ENCODE measurements at regions not wholly inside any gene's neighbourhood (a gene's known extent, or its start where the extent isn't known, plus 50 kb on each side); places are given as distances from the start of the nearest gene placed in this dataset.

- TF ChIP-seq POLR2A (IDR thresholded peaks at IDR 0.05; ENCODE audit: low read depth, low read length) (no peak), ELK1 (IDR thresholded peaks at IDR 0.05; ENCODE audit: borderline replicate concordance, low read depth, low read length) (no peak), RFX5 (IDR thresholded peaks at IDR 0.05; ENCODE audit: low read depth, low read length) (no peak), CTCF (conservative IDR thresholded peaks at IDR 0.05; ENCODE audit: low read depth, low read length) (no peak), FOS (IDR thresholded peaks at IDR 0.05; ENCODE audit: low read depth, low read length) (no peak), MAFK (IDR thresholded peaks at IDR 0.05; ENCODE audit: low read depth, low read length) (no peak), CHD1 (IDR thresholded peaks at IDR 0.05; ENCODE audit: low read depth, low read length) (no peak), BHLHE40 (IDR thresholded peaks at IDR 0.05; ENCODE audit: low read depth, low read length) (no peak), RAD21 (IDR thresholded peaks at IDR 0.05; ENCODE audit: low read length) (no peak), USF2 (IDR thresholded peaks at IDR 0.05; ENCODE audit: low read depth, low read length) (no peak), CEBPB (IDR thresholded peaks at IDR 0.05; ENCODE audit: low read depth, low read length) (no peak), SMC3 (IDR thresholded peaks at IDR 0.05; ENCODE audit: low read depth, low read length) (no peak), RCOR1 (IDR thresholded peaks at IDR 0.05; ENCODE audit: insufficient replicate concordance, low read length) (no peak), MXI1 (IDR thresholded peaks at IDR 0.05; ENCODE audit: borderline replicate concordance, low read depth, low read length) (no peak)
Measured at GRCh38 chr4:79833857-79834256, 239.2 kb downstream of the ANTXR2 start.

All from IMR-90 (cell line).